ENCODE measurements at regions not wholly inside any gene's neighbourhood (a gene's known extent, or its start where the extent isn't known, plus 50 kb on each side); places are given as distances from the start of the nearest gene placed in this dataset.

- DNase-seq, result no peak
Observed at GRCh38 chr6:130314271-130314670, 51.5 kb upstream of the TMEM200A start.

- DNase-seq, result no peak
Observed at GRCh38 chr6:130313206-130313605, 52.6 kb upstream of the TMEM200A start.

GRCh38 chr6:130309028-130309427 lies 56.8 kb upstream of the TMEM200A start:
- DNase-seq, result no peak

GRCh38 chr6:130307752-130308361 lies 58.0 kb upstream of the TMEM200A start:
- DNase-seq, result no peak

GRCh38 chr6:130306377-130306776 lies 59.4 kb upstream of the TMEM200A start:
- no peak for DNase-seq

GRCh38 chr6:130303431-130303830 lies 62.4 kb upstream of the TMEM200A start:
- DNase-seq, result no peak

GRCh38 chr6:130298258-130298657 lies 67.6 kb upstream of the TMEM200A start:
- DNase-seq, result no peak

- no peak for DNase-seq
Observed at GRCh38 chr6:130296854-130297253, 69.0 kb upstream of the TMEM200A start.

- peak; percentile 8 to 24 for DNase-seq
Observed at GRCh38 chr6:130293800-130294199, 71.0 kb upstream of the SAMD3 start.

- no peak for DNase-seq
Observed at GRCh38 chr6:130288065-130288464, 65.3 kb upstream of the SAMD3 start.

- DNase-seq, result peak in 1 of 2 experiments; percentile 6
Observed at GRCh38 chr6:130282234-130282995, 59.7 kb upstream of the SAMD3 start.

- DNase-seq, result no peak
Observed at GRCh38 chr6:130276507-130276906, 53.8 kb upstream of the SAMD3 start.

- DNase-seq, result no peak
Observed at GRCh38 chr6:130274007-130274406, 51.3 kb upstream of the SAMD3 start.

Data from activated CD4-positive, alpha-beta T cell treated with anti-CD3 and anti-CD28 coated beads, Interleukin-2, amount 50 U/mL, for 48 hours (primary cell).